Medulla oblongata (tissue), 1 donor: ENCODE measurements at regions not wholly inside any gene's neighbourhood (a gene's known extent, or its start where the extent isn't known, plus 50 kb on each side); places are given as distances from the start of the nearest gene placed in this dataset.
"Not testable (repeated sequence)": the region's sequence is repeated elsewhere in the genome, so short reads cannot be mapped to it uniquely, and the experiment has no call there.

ENCODE experiments used
- DNase-seq: peaks from one replicate; pipeline ENCODE4 v3.0.0-alpha.2; 2015; ENCODE audit errors: extremely low spot score

DNA sequence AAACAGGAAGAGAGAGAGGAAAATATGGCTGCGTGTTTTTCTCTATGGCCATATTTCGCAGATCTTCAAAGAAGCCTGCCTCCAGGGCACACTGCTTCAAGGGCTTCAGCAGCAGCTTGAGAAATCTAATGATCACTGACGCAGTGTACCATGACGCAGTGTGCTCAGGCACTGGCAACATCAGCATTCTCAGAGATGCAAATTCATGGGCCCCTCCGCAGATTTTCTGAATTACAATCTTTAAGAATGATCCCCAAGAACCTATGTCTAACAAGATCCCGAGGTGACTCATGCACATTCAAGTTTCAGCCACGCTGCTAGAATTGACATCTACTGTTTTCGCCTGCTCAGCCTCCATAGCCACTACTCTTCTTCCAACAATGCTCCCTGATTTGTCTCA lies 143.9 kb upstream of the ZNF366 start:
- DNase-seq: no peak

GRCh38 chr5:72649449-72649848 lies 142.2 kb upstream of the ZNF366 start:
- no peak for DNase-seq

- no peak for DNase-seq
Observed at GRCh38 chr5:72648480-72648879, 141.3 kb upstream of the ZNF366 start.

GRCh38 chr5:72647806-72648205 lies 140.6 kb upstream of the ZNF366 start:
- DNase-seq: peak; percentile 18

DNA sequence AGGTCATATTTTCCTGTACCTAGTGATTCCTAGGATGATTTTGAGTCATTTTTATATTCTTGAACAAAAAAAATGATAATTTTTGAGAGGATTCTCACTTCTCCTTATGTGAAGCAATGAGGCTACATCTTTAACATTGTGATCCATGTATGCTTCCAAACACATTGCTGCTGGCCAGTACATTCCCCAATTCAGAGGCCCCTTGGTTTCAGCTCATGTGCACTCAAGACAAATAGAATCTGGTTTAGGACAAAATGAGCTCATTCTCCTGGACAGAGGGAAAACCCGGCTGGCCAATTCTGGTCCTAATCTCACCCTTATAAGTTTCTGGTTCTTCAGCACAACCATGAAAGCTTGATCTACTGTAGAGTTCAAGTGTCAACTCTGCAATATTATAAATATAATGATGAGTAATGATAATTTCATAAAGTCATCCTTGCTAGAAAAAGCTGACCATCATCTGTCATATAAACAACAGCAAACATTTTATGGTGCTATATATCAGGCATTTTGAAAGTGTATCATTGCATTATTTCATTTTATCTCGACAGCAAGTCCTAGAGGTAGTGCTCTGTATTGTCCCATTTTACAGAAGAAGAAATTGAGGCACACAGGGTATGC lies 139.1 kb upstream of the ZNF366 start:
- DNase-seq: no peak

GRCh38 chr5:72645064-72645846 lies 138.0 kb upstream of the ZNF366 start:
- DNase-seq: no peak

DNA sequence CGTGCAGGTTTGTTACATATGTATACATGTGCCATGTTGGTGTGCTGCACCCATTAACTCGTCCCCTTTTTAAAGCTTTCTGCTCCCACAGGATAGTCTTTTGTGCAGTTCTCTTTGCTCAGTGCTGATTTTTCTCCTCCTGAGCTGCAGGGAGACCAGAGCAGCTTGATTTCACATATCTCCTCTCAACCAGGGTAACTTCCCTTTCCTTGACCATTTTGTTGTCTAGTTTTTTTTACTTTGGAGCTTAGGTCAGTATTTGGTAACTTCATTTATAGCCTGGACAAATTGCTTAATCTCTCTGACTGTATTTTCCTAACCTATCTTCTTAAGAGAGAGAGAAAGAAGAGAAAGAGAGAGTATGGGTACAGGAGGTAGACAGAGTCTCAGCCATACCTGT lies 137.1 kb upstream of the ZNF366 start:
- no peak for DNase-seq

GRCh38 chr5:72641164-72641563 lies 134.0 kb upstream of the ZNF366 start:
- no peak for DNase-seq

DNA sequence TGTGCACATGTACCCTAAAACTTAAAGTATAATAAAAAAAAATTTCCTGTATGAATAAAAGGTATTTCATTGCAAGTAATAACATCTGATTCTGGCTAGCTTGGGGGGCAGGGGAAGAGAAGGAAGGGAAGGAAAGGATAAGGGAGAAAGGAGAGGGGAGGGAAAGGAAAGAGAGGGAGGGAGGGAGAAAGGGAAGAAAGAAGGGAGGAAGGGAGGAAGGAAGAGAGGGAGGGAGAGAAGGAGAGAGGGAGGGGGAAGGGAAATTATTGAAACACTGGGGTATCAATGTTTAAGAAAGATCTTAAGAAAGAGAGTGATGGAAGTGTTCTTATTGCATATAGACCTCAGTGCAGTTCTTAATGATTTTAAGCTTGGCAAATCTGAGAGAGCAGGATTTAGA lies 129.8 kb upstream of the ZNF366 start:
- DNase-seq: no peak

DNA sequence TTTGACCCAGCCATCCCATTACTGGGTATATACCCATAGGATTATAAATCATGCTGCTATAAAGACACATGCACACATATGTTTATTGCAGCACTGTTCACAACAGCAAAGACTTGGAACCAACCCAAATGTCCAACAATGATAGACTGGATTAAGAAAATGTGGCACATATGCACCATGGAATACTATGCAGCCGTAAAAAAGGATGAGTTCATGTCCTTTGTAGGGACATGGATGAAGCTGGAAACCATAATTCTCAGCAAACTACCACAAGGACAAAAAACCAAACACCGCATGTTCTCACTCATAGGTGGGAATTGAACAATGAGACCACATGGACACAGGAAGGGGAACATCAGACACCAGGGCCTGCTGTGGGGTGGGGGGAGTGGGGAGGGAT lies 129.4 kb upstream of the ZNF366 start:
- DNase-seq: not testable (repeated sequence)

DNA sequence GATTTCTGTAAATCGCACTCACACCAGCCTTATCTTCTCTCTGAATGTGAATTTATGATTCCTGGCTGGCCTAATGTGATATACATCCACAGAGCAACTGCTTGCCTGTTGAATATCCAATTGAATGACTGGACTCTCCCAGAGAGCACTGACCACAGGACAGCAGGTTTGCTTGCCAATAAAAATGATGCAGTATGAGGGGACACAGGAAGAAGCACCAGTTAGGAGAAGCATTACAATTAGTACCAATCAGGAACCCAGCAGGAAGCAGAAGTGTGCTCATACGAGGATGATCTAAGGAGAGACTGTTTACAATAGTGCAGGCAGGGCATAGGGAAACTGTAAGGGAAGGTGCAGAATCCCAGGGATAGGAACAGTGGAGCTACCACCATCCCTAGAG lies 127.2 kb upstream of the ZNF366 start:
- no peak for DNase-seq

DNA sequence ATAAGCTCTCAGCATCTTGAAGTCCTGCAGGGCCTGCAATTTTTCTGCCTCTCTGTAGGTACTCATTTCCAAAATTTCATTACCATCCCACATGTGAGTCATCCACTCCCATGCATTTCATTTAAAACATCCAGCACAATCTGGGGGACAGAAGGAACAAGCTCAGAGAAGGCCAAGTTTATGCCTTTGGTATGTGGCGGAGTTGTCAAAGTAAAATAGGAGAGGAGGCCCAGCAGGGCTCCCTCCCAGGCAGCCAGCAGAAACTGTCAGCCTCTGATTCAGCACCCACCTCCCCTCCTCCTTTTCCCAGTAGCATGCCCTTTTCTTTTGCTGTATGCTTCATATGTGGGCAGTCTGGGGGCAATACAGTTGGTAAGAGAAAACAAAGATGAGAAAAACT lies 126.4 kb upstream of the ZNF366 start:
- no peak for DNase-seq

DNA sequence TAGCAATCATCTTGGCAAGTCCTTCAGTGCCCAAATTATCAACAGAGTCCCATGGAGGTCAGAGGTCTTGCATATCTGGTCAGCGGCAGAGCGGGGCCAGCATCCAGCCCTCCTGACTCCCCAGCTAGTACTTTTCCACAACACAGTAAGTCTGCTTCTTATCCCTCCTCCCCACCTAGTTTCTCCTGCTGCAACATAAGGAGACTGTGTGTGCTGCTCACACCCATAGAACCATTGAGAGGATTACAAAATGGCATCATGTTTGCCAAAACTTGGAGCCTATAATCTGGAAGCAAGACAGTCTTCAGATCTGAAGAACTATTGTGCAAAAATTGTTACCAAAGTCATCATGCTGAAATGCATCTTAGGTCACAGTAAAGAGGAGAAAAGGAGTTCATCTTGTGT lies 125.8 kb upstream of the ZNF366 start:
- DNase-seq: no peak

DNA sequence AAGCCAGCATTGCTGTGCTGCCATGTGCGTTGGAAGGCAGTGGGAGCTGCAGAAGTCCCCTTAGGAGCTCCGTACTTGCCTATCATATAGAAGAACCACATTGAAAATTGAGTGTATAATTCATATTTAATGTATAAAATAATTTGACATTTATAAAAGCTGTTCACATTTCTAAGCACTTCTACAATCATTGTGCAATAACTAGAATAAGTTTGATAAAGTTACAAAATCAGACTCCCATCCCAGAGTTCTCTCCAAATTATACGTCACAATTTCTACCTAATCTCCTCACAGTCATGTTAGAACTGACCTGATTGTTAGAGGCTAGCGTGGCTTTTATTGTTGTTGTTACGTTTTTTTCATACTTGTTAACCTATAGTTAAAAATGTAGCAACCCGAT lies 123.5 kb upstream of the ZNF366 start:
- no peak for DNase-seq

DNA sequence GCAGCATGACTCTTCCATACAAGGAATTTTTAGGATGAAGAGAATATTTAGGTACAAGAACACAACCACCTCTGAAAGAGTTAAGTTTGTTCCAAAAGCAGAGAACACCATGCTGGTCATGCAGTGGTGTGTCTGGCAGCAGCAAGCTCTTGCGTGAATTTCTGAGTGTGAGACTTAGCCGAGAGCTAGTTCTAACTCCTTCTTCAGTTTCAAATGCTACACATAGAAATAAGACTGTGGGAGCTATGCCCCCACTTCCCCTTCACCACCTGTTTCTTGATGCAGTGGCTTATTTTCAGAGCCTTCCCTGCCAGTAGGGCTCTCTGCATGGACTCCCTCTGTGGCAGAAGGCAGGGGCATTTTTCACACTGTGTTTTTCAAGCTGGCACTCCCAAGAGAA lies 122.9 kb upstream of the ZNF366 start:
- DNase-seq: no peak

DNA sequence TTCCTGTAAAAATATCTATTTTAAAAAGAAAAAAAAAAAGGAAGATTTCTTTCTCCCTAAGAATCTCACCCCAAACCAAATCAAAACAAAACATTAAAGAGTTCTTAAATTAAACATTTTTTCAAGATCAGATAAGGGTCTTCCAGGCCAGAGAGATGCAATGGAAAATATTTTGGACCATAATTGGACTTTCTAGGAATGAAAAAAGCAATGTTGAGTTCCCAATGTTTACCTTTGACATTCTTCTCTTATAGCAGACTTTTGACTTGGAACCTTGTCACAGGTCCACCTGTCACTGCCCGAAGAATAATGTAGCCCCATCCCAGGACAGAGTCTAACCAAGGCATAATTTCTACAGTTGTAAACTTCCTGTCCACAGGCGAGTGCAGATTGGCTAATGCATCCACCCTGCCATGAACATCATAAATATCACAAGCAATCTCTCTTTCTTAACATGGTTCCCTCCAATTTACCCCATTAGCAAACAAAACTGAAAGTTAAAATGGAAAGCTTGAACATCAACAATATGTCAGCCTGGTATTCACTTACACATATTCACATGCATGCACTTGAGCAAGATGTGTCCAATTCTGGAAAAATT lies 121.7 kb upstream of the ZNF366 start:
- DNase-seq: no peak

DNA sequence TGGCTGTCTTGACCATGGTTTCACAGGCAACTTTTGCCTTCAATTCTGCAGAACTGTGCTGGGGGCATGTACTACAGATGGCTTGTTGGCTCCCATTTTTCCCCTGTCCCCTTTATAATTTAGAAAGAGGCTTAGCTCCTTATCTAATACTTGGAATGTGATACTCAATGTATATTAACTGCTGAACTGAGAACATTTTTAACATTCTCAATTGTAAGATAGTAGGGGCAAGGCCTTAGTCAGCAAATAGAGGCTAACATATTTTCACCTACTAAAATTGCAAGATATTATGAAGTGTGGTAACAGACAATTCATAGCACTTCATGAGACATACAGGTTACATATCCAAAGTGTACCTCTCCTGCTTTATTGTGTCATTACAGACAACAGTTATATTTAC lies 118.1 kb upstream of the ZNF366 start:
- no peak for DNase-seq

DNA sequence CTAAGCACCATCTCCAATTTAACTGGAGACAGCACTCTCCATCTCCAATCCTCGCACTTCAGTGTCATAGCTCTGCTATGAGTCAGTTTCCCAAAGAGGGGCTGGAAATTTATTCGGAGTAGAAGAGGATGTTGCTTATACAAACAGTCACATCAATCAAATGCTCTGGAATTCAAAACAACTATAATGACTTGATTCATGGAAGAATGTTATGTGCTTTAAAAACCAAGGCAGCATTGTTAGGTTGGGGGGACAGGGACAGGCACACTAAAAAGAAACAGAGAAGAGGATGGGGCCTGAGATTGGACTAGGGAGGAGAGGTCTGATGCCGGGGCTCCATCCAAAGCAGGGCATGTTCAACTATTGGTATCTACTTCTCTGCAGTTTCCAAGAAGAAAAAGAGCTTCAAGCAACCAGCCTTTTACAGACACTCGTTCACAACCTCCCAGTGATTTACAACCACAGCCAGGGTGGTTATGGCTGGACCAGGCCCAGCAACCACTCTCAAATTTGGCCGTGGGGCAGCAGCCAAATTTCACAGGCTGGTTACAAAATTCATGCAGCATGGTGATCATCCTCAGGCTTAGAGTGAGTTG lies 117.5 kb upstream of the ZNF366 start:
- DNase-seq: no peak

DNA sequence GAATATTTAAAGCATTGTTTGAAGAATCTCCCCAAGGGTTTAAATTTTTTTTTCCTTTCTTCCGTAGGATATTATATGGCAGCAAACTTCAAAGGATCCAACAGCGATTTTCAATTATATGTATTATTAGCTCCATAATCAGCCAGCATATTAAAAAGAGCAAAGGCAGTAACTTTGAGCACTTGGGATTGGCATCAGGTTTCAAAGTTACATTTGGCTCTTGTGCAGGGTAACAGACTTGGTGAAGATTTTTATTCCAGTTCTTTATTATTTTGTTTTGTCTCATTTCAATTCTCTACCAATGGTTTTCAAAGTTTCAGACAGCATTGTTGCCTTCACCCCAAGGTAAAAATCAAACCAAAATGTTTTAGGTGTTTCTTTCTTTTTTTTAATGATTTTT lies 116.7 kb upstream of the ZNF366 start:
- DNase-seq: no peak

DNA sequence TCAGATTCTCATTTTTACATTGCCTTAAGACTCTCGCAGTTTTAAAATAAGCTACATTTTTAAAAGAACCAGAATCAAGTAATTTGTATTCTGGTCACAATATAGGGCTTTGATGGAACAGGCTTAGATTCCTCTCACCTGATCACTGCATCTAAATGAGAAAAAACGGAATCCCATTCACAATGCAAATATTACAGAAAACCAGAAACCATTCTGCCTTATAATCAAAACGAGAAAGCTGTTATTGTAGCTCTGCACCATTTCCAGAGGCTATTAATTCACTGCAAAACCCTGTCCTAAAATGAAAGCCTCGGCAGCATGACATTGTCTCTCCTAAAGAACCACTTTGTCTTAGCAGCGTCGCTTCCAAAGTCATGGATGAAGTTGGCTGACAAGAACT lies 116.1 kb upstream of the ZNF366 start:
- DNase-seq: no peak

DNA sequence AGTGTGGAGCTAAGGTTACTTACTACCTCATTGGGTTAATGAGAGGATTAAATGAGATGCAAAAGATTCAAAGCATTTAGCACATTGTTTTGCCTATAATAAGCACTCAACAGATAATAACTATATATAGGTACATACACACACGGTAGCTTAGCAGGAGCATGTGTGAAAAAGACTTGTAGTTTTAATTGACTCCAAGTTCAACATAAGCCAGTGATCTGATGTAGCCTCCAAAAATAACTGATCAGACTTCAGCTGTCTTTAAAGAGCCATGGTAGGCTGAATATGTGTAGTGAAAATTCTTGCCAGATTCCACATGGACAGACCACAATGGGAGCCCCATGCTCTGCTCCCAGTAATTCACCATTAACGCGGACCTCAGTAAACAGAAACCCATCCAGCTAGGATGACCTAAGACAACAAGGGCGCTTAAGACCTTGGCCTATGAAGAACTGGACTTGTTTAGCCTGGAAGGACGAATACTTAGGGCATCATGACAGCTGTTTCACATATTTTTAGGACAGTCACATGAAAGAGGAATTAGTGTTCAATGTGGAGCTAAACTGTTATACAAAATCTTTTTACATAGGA lies 115.1 kb upstream of the ZNF366 start:
- DNase-seq: no peak

GRCh38 chr5:72621576-72621975 lies 114.4 kb upstream of the ZNF366 start:
- no peak for DNase-seq

GRCh38 chr5:72619677-72620076 lies 112.5 kb upstream of the ZNF366 start:
- DNase-seq: no peak
